Psoas muscle (tissue), 7 donors: ENCODE measurements at regions not wholly inside any gene's neighbourhood (a gene's known extent, or its start where the extent isn't known, plus 50 kb on each side); places are given as distances from the start of the nearest gene placed in this dataset.

ENCODE experiments used
- ATAC-seq, 4 donors: fragments of 200-7000 bp; cut with Tn5 transposase; one replicate each; pipeline ENCODE4 v1.9.1; 2020; ENCODE audit warnings: moderate library complexity in 3 of 4, mild to moderate bottlenecking in 2 of 4
- DNase-seq, 2 donors: peaks; one replicate each; pipeline ENCODE4 v3.0.0-alpha.2; 2020
- H3K27ac ChIP-seq: fragments of 200-600 bp; one replicate; pipeline ENCODE4 v1.8.0; 2022
- H3K27me3 ChIP-seq, 3 donors: fragments of 200-600 bp in 1 of 3; one replicate each; pipeline versions ENCODE4 v1.6.1 to v1.8.0; 2013 to 2022; ENCODE audit warnings: low read length in 2 of 3, mild to moderate bottlenecking in 2 of 3, moderate library complexity in 1 of 3; ENCODE audit not compliant: insufficient read depth in 3 of 3
- H3K36me3 ChIP-seq, 2 donors: fragments of 200-600 bp in 1 of 2; one replicate each; pipeline versions ENCODE4 v1.6.1 to v1.8.0; 2013 to 2022; ENCODE audit warnings: low read depth in 1 of 2, mild to moderate bottlenecking in 1 of 2, moderate library complexity in 1 of 2; ENCODE audit not compliant: insufficient read depth in 1 of 2
- H3K4me1 ChIP-seq: fragments of 200-600 bp; one replicate; pipeline ENCODE4 v1.8.0; 2022
- H3K4me3 ChIP-seq: fragments of 200-600 bp; one replicate; pipeline ENCODE4 v1.8.0; 2022; ENCODE audit warnings: mild to moderate bottlenecking
- H3K9me3 ChIP-seq: fragments of 200-600 bp; one replicate; pipeline ENCODE4 v1.8.0; 2022
- CTCF ChIP-seq: fragments of 200-600 bp; IDR thresholded peaks from one replicate; pipeline ENCODE4 v1.8.0; 2022; ENCODE audit warnings: antibody characterized with exemption
- WGBS, 3 donors: extraction: QIAGEN DNeasy Blood & Tissue Kit; methylation state at CpG; one replicate each; pipeline versions ENCODE4 v1.1.6 to v1.1.7; 2013; 5-methylcytosine and 5-hydroxymethylcytosine counted together
- intact Hi-C, 2 donors: fragments of 100-400 bp; cut with DNase I; formaldehyde crosslinking; loops; one replicate each; pipeline versions ENCODE4 v1.11.0 to v1.14.2; 2022
- donor health status: healthy with polysubstance abuse.
- donor health status: DM: no; HTN: no; CAD: no; lungs with moderate emphysema.
- donor health status: Bipolar disorder and iron deficiency.
- donor health status: healthy.
- donor health status: DM: yes; HTN: yes; CAD: no.
- donor health status: DM: no; HTN: no; CAD: no.
- donor health status: DM: yes; HTN: yes; CAD: no.

GRCh38 chr1:189899686-189900425 is 577.8 kb downstream of the BRINP3 start:
- no peak overlapping the region for H3K4me3 ChIP-seq
- no peak overlapping the region for H3K27ac ChIP-seq
- no peaks in the 10 kb centered on the region for H3K36me3 ChIP-seq
- H3K4me1 ChIP-seq = no peaks in the 10 kb centered on the region
- intact Hi-C loops = no loop called here
- WGBS, 3 donors = 3 to 8% (median 7%) methylated on average over 1 of the region's 1 CpG
- H3K27me3 ChIP-seq = no peaks in the 10 kb centered on the region
- DNase-seq (no peak), ATAC-seq (no peak)
- no peak for TF ChIP-seq CTCF
- no peaks in the 10 kb centered on the region for H3K9me3 ChIP-seq

GRCh38 chr1:189904509-189904908 is 573.2 kb downstream of the BRINP3 start:
- Histone ChIP-seq H3K27me3 (no peaks in the 10 kb centered on the region), H3K27ac (no peak overlapping the region), H3K36me3 (no peaks in the 10 kb centered on the region), H3K9me3 (no peaks in the 10 kb centered on the region), H3K4me3 (no peak overlapping the region), H3K4me1 (no peaks in the 10 kb centered on the region)
- DNase-seq (no peak), ATAC-seq (no peak)
- WGBS, 3 donors = 83 to 93% (median 92%) methylated on average over 2 of the region's 2 CpGs
- TF ChIP-seq CTCF = no peak
- intact Hi-C loops = no loop called here

GRCh38 chr1:189908113-189908512 is 569.6 kb downstream of the BRINP3 start:
- H3K9me3 ChIP-seq = no peaks in the 10 kb centered on the region
- no peak for TF ChIP-seq CTCF
- DNase-seq (no peak), ATAC-seq (no peak)
- no peak overlapping the region for H3K4me3 ChIP-seq
- no peaks in the 10 kb centered on the region for H3K4me1 ChIP-seq
- H3K36me3 ChIP-seq = no peaks in the 10 kb centered on the region
- H3K27me3 ChIP-seq = no peaks in the 10 kb centered on the region
- no peak overlapping the region for H3K27ac ChIP-seq
- intact Hi-C loops = no loop called here

- H3K27me3 ChIP-seq = no peaks in the 10 kb centered on the region
- intact Hi-C loops = no loop called here
- no peak for ATAC-seq
- DNase-seq = no peak
- no peak overlapping the region for H3K4me3 ChIP-seq
- peaks cover 23% of the 10 kb centered on the region for H3K9me3 ChIP-seq
- H3K4me1 ChIP-seq = no peaks in the 10 kb centered on the region
- no peak overlapping the region for H3K27ac ChIP-seq
- TF ChIP-seq CTCF = no peak
- 90 to 100% (median 93%) methylated on average over 2 of the region's 2 CpGs for WGBS, 3 donors
- H3K36me3 ChIP-seq = no peaks in the 10 kb centered on the region
These were observed 556.1 kb downstream of the BRINP3 start for GRCh38 chr1:189921613-189922012.

GRCh38 chr1:189927641-189928040 is 550.0 kb downstream of the BRINP3 start:
- 68 to 72% (median 70%) methylated on average over 2 of the region's 2 CpGs for WGBS, 3 donors

More at GRCh38 chr1:189927641-189928040, 550.0 kb downstream of the BRINP3 start:
- no peak overlapping the region for H3K4me3 ChIP-seq
- H3K4me1 ChIP-seq = no peaks in the 10 kb centered on the region
- H3K36me3 ChIP-seq = no peaks in the 10 kb centered on the region
- TF ChIP-seq CTCF = no peak
- intact Hi-C loops = no loop called here
- DNase-seq (no peak), ATAC-seq (no peak)
- peaks cover 6% of the 10 kb centered on the region for H3K9me3 ChIP-seq
- no peak overlapping the region for H3K27ac ChIP-seq
- H3K27me3 ChIP-seq = no peaks in the 10 kb centered on the region
